Heart left ventricle (tissue), 16 donors: ENCODE measurements at regions not wholly inside any gene's neighbourhood (a gene's known extent, or its start where the extent isn't known, plus 50 kb on each side); places are given as distances from the start of the nearest gene placed in this dataset.

Experiments used
- ATAC-seq, 4 donors: fragments of 200-7000 bp; cut with Tn5 transposase; one replicate each; pipeline ENCODE4 v1.9.1; 2020 to 2022; ENCODE audit warnings: moderate library complexity in 4 of 4, mild to moderate bottlenecking in 3 of 4, moderate number of reproducible peaks in 1 of 4
- DNase-seq, 5 donors: peaks; one replicate each; pipeline ENCODE4 v3.0.0-alpha.2; 2020
- H3K27ac ChIP-seq, 12 donors: fragments of 200-600 bp; sonication (generic) in 4 of 12; one replicate each; pipeline versions ENCODE4 v1.5.0 to v1.8.0; 2016 to 2022; ENCODE audit warnings: mild to moderate bottlenecking in 2 of 12
- H3K27me3 ChIP-seq, 9 donors: fragments of 200-600 bp; sonication (generic) in 2 of 9; one replicate each; pipeline versions ENCODE4 v1.5.1 to v1.8.0; 2016 to 2022; ENCODE audit warnings: mild to moderate bottlenecking in 3 of 9
- H3K36me3 ChIP-seq, 9 donors: fragments of 200-600 bp; sonication (generic) in 2 of 9; one replicate each; pipeline versions ENCODE4 v1.5.0 to v1.8.0; 2018 to 2022; ENCODE audit warnings: mild to moderate bottlenecking in 2 of 9
- H3K4me1 ChIP-seq, 12 donors: fragments of 200-600 bp; sonication (generic) in 4 of 12; one replicate each; pipeline versions ENCODE4 v1.5.0 to v1.8.0; 2016 to 2022; ENCODE audit warnings: mild to moderate bottlenecking in 3 of 12
- H3K4me3 ChIP-seq, 12 donors: fragments of 200-600 bp; sonication (generic) in 4 of 12; one replicate each; pipeline versions ENCODE4 v1.5.0 to v1.8.0; 2017 to 2022; ENCODE audit warnings: mild to moderate bottlenecking in 9 of 12, moderate library complexity in 4 of 12
- H3K9me3 ChIP-seq, 12 donors: fragments of 200-600 bp; sonication (generic) in 4 of 12; one replicate each; pipeline versions ENCODE4 v1.5.0 to v1.8.0; 2016 to 2022; ENCODE audit warnings: mild to moderate bottlenecking in 1 of 12
- CTCF ChIP-seq, 12 donors: fragments of 200-600 bp; sonication (generic) in 4 of 12; IDR thresholded peaks; one replicate each; pipeline versions ENCODE4 v1.5.0 to v1.8.0; 2018 to 2022; ENCODE audit warnings: antibody characterized with exemption in 12 of 12, mild to moderate bottlenecking in 5 of 12
- POLR2A ChIP-seq, 2 donors: fragments of 450-650 bp; IDR thresholded peaks; one replicate each; pipeline ENCODE4 v1.6.1; 2017; ENCODE audit warnings: antibody characterized with exemption in 2 of 2, mild to moderate bottlenecking in 2 of 2, moderate library complexity in 2 of 2
- whole genome bisulfite sequencing, 4 donors: extraction: QIAGEN DNeasy Blood & Tissue Kit in 2 of 4; methylation state at CpG; one replicate each; pipeline versions ENCODE4 v1.1.5 to v1.1.7; 2013 to 2018; 5-methylcytosine and 5-hydroxymethylcytosine counted together
- intact Hi-C, 10 donors: fragments of 100-400 bp; cut with DNase I; formaldehyde crosslinking; loops; one replicate each; pipeline versions ENCODE4 v1.11.1 to v1.14.2; 2022
- donor health status: ischemic (EF 13 %, LVEDD 7.1; RV severe dilation, severe dysfunction).
- donor health status: healthy with polysubstance abuse.
- donor health status: DM: no; HTN: yes; CAD: no.
- donor health status: DM: no; HTN: no; CAD: no.
- donor health status: ischemic (EF 25% LVEDD 6.9; RV normal size, moderate dysfunction).
- donor health status: ischemic (EF 25% LVEDD 5.7; RV mildly dilated, moderate dysfunction).
- donor health status: healthy.
- donor health status: DM: yes; HTN: yes; CAD: no.
- donor health status: ischemic (EF 35%, LVEDD 5.7; RV mildly dilated, moderate dysfunction).
- donor health status: nonischemic (EF 11% LVEDD 7.7; RV severe dilation, severe dysfunction).
- donor health status: DM: yes; HTN: yes; CAD: no.
- donor health status: PGD.
- donor health status: ischemic (EF 29% LVEDD 5.4; RV normal size, mild dysfunction).
- donor health status: nonischemic (EF 23%, LVEDD 6.1; RV moderate dilation, normal function).

GRCh38 chr2:123043458-123043857 lies 981.6 kb upstream of the CNTNAP5 start:
- intact Hi-C loops: no loop called here
- 94 to 100% (median 98%) methylated on average over 1 of the region's 1 CpG for WGBS, 4 donors
- H3K4me1 ChIP-seq: no peaks in the 10 kb centered on the region
- H3K36me3 ChIP-seq: no peaks in the 10 kb centered on the region
- no peak overlapping the region for H3K27ac ChIP-seq
- no peak overlapping the region for H3K4me3 ChIP-seq
- no peaks in the 10 kb centered on the region for H3K27me3 ChIP-seq
- DNase-seq: no peak
- TF ChIP-seq CTCF (IDR thresholded peaks at IDR 0.05) (no peak), POLR2A (IDR thresholded peaks at IDR 0.05) (no peak)
- peaks cover 0 to 5% (median 0%) of the 10 kb centered on the region in 12 donors for H3K9me3 ChIP-seq
- no peak for ATAC-seq

GRCh38 chr2:123045713-123046112 lies 979.4 kb upstream of the CNTNAP5 start:
- TF ChIP-seq CTCF (IDR thresholded peaks at IDR 0.05) (no peak), POLR2A (IDR thresholded peaks at IDR 0.05) (no peak)
- no peaks in the 10 kb centered on the region for H3K36me3 ChIP-seq
- H3K4me1 ChIP-seq: no peaks in the 10 kb centered on the region
- WGBS, 4 donors: 86 to 92% (median 87%) methylated on average over 3 of the region's 3 CpGs
- no peaks in the 10 kb centered on the region for H3K27me3 ChIP-seq
- H3K4me3 ChIP-seq: no peak overlapping the region
- no peak overlapping the region for H3K27ac ChIP-seq
- intact Hi-C loops: no loop called here
- H3K9me3 ChIP-seq: peaks cover 0 to 5% (median 0%) of the 10 kb centered on the region in 12 donors
- DNase-seq (no peak), ATAC-seq (no peak)

GRCh38 chr2:123047186-123047585 lies 977.9 kb upstream of the CNTNAP5 start:
- DNase-seq: no peak
- H3K4me1 ChIP-seq: no peaks in the 10 kb centered on the region
- ATAC-seq: no peak
- no peak overlapping the region for H3K27ac ChIP-seq
- no peaks in the 10 kb centered on the region for H3K36me3 ChIP-seq
- intact Hi-C loops: no loop called here
- peaks cover 0 to 5% (median 0%) of the 10 kb centered on the region in 12 donors for H3K9me3 ChIP-seq
- H3K4me3 ChIP-seq: no peak overlapping the region
- no peak for TF ChIP-seq CTCF (IDR thresholded peaks at IDR 0.05)
- no peak for TF ChIP-seq POLR2A (IDR thresholded peaks at IDR 0.05)
- no peaks in the 10 kb centered on the region for H3K27me3 ChIP-seq

GRCh38 chr2:123051136-123051535 lies 974.0 kb upstream of the CNTNAP5 start:
- H3K27me3 ChIP-seq: no peaks in the 10 kb centered on the region
- H3K36me3 ChIP-seq: no peaks in the 10 kb centered on the region
- no peaks in the 10 kb centered on the region for H3K4me1 ChIP-seq
- TF ChIP-seq CTCF (IDR thresholded peaks at IDR 0.05): no peak
- TF ChIP-seq POLR2A (IDR thresholded peaks at IDR 0.05): no peak
- ATAC-seq: no peak
- peaks cover 0 to 13% (median 2%) of the 10 kb centered on the region in 12 donors for H3K9me3 ChIP-seq
- no peak overlapping the region for H3K27ac ChIP-seq
- intact Hi-C loops: no loop called here
- WGBS, 4 donors: 65 to 79% (median 75%) methylated on average over 2 of the region's 2 CpGs
- H3K4me3 ChIP-seq: no peak overlapping the region
- DNase-seq: no peak
